Activated CD8-positive, alpha-beta T cell treated with anti-CD3 and anti-CD28 coated beads for 36 hours (primary cell): ENCODE measurements at regions not wholly inside any gene's neighbourhood (a gene's known extent, or its start where the extent isn't known, plus 50 kb on each side); places are given as distances from the start of the nearest gene placed in this dataset.
"Not testable (repeated sequence)": the region's sequence is repeated elsewhere in the genome, so short reads cannot be mapped to it uniquely, and the experiment has no call there.

Source experiments
- ATAC-seq: fragments of 200-7000 bp; cut with Tn5 transposase; one replicate; pipeline ENCODE4 v1.10.0; 2021; ENCODE audit warnings: mild to moderate bottlenecking, moderate library complexity
- CTCF ChIA-PET: fragments of 350-600 bp; sonication (Branson Sonifier 250); formaldehyde crosslinking; loops from one replicate; lab custom pipeline; 2021; ENCODE audit warnings: antibody characterized with exemption; lab: Charles Lee
- POLR2A ChIA-PET: fragments of 350-600 bp; sonication (Branson Sonifier 250); formaldehyde crosslinking; loops from one replicate; lab custom pipeline; 2021; ENCODE audit warnings: antibody characterized with exemption; lab: Charles Lee
- DNase-seq: peaks from one replicate; pipeline ENCODE4 v3.0.0-alpha.2; 2020
- H3K27ac Mint-ChIP-seq: one replicate; pipeline ENCODE4 v1.8.0; 2021; ENCODE audit warnings: mild to moderate bottlenecking, mixed read lengths
- H3K27me3 Mint-ChIP-seq: one replicate; pipeline ENCODE4 v1.8.0; 2021; ENCODE audit warnings: mixed read lengths
- H3K36me3 Mint-ChIP-seq: one replicate; pipeline ENCODE4 v1.8.0; 2021; ENCODE audit warnings: low read depth, mixed read lengths
- H3K4me1 Mint-ChIP-seq: one replicate; pipeline ENCODE4 v1.8.0; 2021; ENCODE audit warnings: low read depth, mixed read lengths
- H3K4me3 Mint-ChIP-seq: one replicate; pipeline ENCODE4 v1.8.0; 2021; ENCODE audit warnings: mild to moderate bottlenecking, moderate library complexity, mixed read lengths
- H3K9me3 Mint-ChIP-seq: one replicate; pipeline ENCODE4 v1.8.0; 2021; ENCODE audit warnings: mixed read lengths
- intact Hi-C: fragments of 100-400 bp; cut with micrococcal nuclease; formaldehyde crosslinking; loops from one replicate; pipeline ENCODE4 v1.10.0; 2022
- TF ChIP-seq, protein P1 (sequence below): fragments of 200-600 bp; IDR thresholded peaks from one replicate; pipeline ENCODE4 v1.8.0; 2022; ENCODE audit warnings: antibody characterized with exemption, mild to moderate bottlenecking

DNA sequence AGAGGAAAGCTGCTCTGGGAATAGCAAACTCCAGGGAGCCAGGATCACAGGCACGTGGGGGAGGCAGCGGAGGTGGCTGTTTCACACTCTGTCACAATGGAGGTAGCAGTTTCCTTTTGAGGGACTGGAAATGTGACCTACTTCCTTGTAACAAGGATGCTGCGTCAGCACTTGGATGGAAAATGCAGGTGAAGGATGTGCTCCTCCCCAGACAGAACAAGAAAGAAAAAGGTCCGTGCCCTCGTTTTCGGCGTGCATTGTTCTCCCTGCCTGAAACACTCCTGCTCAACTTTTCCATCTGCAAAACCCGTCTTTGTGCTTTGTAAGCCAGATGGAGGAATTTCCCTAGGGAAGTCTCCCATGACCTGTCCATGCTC lies 55.1 kb upstream of the SH3PXD2B start:
- H3K4me3 Mint-ChIP-seq, result no peak overlapping the region

GRCh38 chr5:172508471-172509404 lies 54.4 kb upstream of the SH3PXD2B start:
- intact Hi-C loops, result no loop called here
- Mint-ChIP-seq H3K36me3 (no peaks in the 10 kb centered on the region), H3K27me3 (peaks cover 17% of the 10 kb centered on the region), H3K27ac (no peak overlapping the region), H3K9me3 (peaks cover 13% of the 10 kb centered on the region), H3K4me1 (no peaks in the 10 kb centered on the region), H3K4me3 (no peak overlapping the region)
- ChIA-PET POLR2A (no interaction called here), CTCF (interaction anchor here (0.8 kb wide), 1 partner anchor 29 kb away, joined by 3 read pairs; no protein-coding TSS in a partner anchor)
- TF ChIP-seq, protein P1, sequence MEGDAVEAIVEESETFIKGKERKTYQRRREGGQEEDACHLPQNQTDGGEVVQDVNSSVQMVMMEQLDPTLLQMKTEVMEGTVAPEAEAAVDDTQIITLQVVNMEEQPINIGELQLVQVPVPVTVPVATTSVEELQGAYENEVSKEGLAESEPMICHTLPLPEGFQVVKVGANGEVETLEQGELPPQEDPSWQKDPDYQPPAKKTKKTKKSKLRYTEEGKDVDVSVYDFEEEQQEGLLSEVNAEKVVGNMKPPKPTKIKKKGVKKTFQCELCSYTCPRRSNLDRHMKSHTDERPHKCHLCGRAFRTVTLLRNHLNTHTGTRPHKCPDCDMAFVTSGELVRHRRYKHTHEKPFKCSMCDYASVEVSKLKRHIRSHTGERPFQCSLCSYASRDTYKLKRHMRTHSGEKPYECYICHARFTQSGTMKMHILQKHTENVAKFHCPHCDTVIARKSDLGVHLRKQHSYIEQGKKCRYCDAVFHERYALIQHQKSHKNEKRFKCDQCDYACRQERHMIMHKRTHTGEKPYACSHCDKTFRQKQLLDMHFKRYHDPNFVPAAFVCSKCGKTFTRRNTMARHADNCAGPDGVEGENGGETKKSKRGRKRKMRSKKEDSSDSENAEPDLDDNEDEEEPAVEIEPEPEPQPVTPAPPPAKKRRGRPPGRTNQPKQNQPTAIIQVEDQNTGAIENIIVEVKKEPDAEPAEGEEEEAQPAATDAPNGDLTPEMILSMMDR, result no peak
- ATAC-seq (no peak), DNase-seq (no peak)

More for the DNA sequence above, 55.1 kb upstream of the SH3PXD2B start:
- TF ChIP-seq, protein P1, result no peak
- Mint-ChIP-seq H3K27ac (no peak overlapping the region), H3K4me1 (no peaks in the 10 kb centered on the region), H3K27me3 (peaks cover 17% of the 10 kb centered on the region), H3K36me3 (no peaks in the 10 kb centered on the region), H3K9me3 (peaks cover 13% of the 10 kb centered on the region)
- DNase-seq (no peak), ATAC-seq (no peak)
- ChIA-PET POLR2A (no interaction called here), CTCF (no interaction called here)
- intact Hi-C loops, result no loop called here

- H3K4me1 Mint-ChIP-seq, intact Hi-C loops, H3K36me3 Mint-ChIP-seq, H3K27ac Mint-ChIP-seq, POLR2A ChIA-PET, CTCF ChIA-PET, ATAC-seq, DNase-seq, H3K4me3 Mint-ChIP-seq: not testable (repeated sequence)
- Mint-ChIP-seq H3K9me3 (peaks cover 12% of the 10 kb centered on the region), H3K27me3 (peaks cover 16% of the 10 kb centered on the region)
Observed at GRCh38 chr5:172507485-172507884, 53.2 kb upstream of the SH3PXD2B start.

DNA sequence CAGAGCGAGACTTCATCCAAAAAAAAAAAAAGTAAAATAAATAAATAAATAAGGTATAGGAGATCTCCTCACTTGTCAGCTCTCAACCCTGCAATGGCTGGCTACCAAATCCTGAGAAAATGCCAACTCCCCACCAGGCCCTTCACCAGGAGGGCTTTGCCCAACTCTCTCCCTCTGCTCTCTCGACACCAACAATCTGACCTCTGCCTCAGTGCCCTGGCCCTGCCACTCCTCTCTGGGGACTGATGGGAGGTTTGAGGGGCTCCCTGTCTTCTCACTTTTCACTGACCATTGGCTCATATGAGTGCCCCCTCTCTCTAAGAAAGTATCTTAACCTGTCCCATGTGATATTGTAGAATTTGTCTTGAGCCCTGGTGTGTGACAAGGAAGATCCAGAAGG lies 52.6 kb upstream of the SH3PXD2B start:
- ChIA-PET CTCF (no interaction called here), POLR2A (no interaction called here)
- H3K36me3 Mint-ChIP-seq, result no peaks in the 10 kb centered on the region

GRCh38 chr5:172506251-172506650 lies 51.9 kb upstream of the SH3PXD2B start:
- H3K27me3 Mint-ChIP-seq, result peaks cover 13% of the 10 kb centered on the region
- ATAC-seq (no peak), DNase-seq (no peak)
- no peak overlapping the region for H3K4me3 Mint-ChIP-seq
- ChIA-PET POLR2A (no interaction called here), CTCF (no interaction called here)
- H3K4me1 Mint-ChIP-seq, result no peaks in the 10 kb centered on the region
- H3K9me3 Mint-ChIP-seq, result peaks cover 3% of the 10 kb centered on the region
- intact Hi-C loops, result no loop called here
- no peaks in the 10 kb centered on the region for H3K36me3 Mint-ChIP-seq
- TF ChIP-seq, protein P1, result no peak
- no peak overlapping the region for H3K27ac Mint-ChIP-seq

More for the DNA sequence above, 52.6 kb upstream of the SH3PXD2B start:
- ATAC-seq (no peak), DNase-seq (no peak)
- TF ChIP-seq, protein P1, result no peak
- intact Hi-C loops, result no loop called here
- Mint-ChIP-seq H3K4me3 (no peak overlapping the region), H3K27me3 (peaks cover 13% of the 10 kb centered on the region), H3K4me1 (no peaks in the 10 kb centered on the region), H3K9me3 (peaks cover 9% of the 10 kb centered on the region), H3K27ac (no peak overlapping the region)
